ENCODE measurements at regions not wholly inside any gene's neighbourhood (a gene's known extent, or its start where the extent isn't known, plus 50 kb on each side); places are given as distances from the start of the nearest gene placed in this dataset.

DNA sequence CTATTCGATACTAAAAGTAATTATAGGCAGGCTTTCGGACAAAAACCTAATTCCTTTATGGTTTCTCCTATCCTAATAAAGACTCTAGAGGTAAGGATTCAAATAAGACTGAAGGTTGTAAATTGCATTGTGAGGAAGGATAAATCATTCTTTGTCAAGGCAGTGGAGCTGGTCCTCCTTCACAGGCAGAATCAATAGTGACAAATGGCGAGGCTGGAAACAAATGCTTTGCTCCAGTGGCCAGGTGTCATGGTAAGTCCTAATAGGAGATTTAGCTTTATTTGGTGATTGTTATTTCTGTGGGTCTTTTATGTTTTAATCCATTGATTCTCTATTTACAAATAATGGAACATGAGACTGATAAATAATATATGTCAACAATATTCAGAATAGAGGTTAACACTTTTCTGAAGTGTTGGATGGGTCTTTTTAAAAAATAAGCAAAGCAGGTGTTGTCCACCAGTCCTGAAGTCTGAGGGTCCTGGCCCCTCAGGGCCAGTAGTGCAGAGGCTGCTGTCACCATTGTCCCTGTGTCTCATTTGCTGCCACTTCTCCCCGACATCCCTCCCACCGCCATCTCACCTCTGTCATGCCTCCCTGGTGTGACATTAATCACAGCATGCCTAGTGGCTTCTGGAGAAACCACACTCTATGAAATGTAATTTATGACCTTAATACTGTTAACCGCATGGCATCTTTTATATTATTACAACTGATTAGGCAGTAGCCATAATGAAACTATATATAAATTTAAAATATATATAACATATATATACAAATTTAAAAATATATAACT, 120.9 kb upstream of the MAGI3 start:
- DNase-seq (ENCODE audit: low spot score) (no peak), ATAC-seq (no peak)
- no peak for TF ChIP-seq SMAD3 (CRISPR knock-in tag; IDR thresholded peaks at IDR 0.05; ENCODE audit: borderline replicate concordance)
- TF ChIP-seq MXD4 (CRISPR knock-in tag; IDR thresholded peaks at IDR 0.05; ENCODE audit: borderline replicate concordance): no peak
- no peak for TF ChIP-seq CREM (CRISPR knock-in tag; IDR thresholded peaks at IDR 0.05)
- CTCF ChIA-PET: interaction anchor here (1.6 kb wide), 1 partner anchor 13 kb away, joined by 5 read pairs; no protein-coding TSS in a partner anchor
- H3K4me3 Mint-ChIP-seq: no peak overlapping the region
- no peaks in the 10 kb centered on the region for H3K36me3 Mint-ChIP-seq
- H3K9me3 Mint-ChIP-seq: no peaks in the 10 kb centered on the region; the same call in 1 of the 2 replicates
- no peaks in the 10 kb centered on the region for H3K4me1 Mint-ChIP-seq
- no peak overlapping the region for H3K27ac Mint-ChIP-seq
- POLR2A ChIA-PET: no interaction called here
- H3K27me3 Mint-ChIP-seq (ENCODE audit: low read depth): no peaks in the 10 kb centered on the region

DNA sequence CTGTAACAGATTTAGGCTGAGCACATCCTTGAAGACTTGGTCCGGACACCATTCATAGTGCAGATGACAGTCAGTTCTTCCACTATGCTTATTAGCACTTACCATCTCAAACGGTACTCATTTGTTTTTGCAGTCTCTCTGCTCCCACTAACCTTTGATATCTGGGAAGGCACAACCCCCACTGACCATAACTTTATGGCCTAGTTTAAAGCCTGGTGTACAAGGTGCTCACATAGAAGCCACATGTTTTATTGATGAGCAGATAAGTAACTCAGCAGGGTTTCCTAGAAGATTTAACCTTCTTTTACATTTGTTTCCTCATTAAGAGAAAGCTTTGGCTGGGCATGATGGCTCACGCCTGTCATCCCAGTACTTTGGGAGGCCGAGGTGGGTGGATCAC, 119.3 kb upstream of the MAGI3 start:
- ATAC-seq: no peak
- CTCF ChIA-PET: interaction anchor here (1.6 kb wide), 1 partner anchor 15 kb away, joined by 5 read pairs; no protein-coding TSS in a partner anchor
- no peaks in the 10 kb centered on the region for H3K36me3 Mint-ChIP-seq

DNA sequence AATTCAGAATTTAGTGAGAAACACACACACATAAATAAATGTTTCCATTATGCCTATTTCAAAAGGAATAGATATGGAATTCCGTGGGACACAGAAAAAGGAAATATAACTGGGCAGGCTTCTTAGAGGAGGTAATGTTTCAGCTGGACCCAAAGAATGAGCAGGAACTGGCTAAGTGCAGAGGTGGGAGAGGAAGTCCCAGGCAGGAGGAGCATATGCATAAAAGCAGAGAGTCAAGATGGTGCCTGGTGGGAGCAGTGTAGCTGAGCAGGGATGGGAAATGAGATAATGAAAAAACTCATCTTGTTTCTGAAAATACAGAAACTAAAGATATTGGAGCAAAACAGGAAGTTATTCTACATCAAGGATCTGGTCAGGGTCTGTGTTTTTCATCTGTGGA, 115.2 kb upstream of the MAGI3 start:
- ATAC-seq (no peak), DNase-seq (ENCODE audit: low spot score) (no peak)
- Mint-ChIP-seq H3K27ac (no peak overlapping the region), H3K4me3 (no peak overlapping the region), H3K36me3 (no peaks in the 10 kb centered on the region), H3K4me1 (peaks cover 24% of the 10 kb centered on the region), H3K27me3 (ENCODE audit: low read depth) (peaks cover 29% of the 10 kb centered on the region), H3K9me3 (no peaks in the 10 kb centered on the region)
- CTCF ChIA-PET: no interaction called here
- POLR2A ChIA-PET: no interaction called here
- no peak for TF ChIP-seq SMAD4 (CRISPR knock-in tag; IDR thresholded peaks at IDR 0.05)
- TF ChIP-seq EMX1 (CRISPR knock-in tag; IDR thresholded peaks at IDR 0.05): no peak
- no peak for TF ChIP-seq ESRRA (CRISPR knock-in tag; IDR thresholded peaks at IDR 0.05; ENCODE audit: borderline replicate concordance)
- TF ChIP-seq, protein P1, sequence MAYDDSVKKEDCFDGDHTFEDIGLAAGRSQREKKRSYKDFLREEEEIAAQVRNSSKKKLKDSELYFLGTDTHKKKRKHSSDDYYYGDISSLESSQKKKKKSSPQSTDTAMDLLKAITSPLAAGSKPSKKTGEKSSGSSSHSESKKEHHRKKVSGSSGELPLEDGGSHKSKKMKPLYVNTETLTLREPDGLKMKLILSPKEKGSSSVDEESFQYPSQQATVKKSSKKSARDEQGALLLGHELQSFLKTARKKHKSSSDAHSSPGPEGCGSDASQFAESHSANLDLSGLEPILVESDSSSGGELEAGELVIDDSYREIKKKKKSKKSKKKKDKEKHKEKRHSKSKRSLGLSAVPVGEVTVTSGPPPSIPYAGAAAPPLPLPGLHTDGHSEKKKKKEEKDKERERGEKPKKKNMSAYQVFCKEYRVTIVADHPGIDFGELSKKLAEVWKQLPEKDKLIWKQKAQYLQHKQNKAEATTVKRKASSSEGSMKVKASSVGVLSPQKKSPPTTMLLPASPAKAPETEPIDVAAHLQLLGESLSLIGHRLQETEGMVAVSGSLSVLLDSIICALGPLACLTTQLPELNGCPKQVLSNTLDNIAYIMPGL (CRISPR knock-in tag; IDR thresholded peaks at IDR 0.05): no peak
- TF ChIP-seq ZNF263 (CRISPR knock-in tag; IDR thresholded peaks at IDR 0.05; ENCODE audit: low read depth): no peak

More for the DNA sequence above, 119.3 kb upstream of the MAGI3 start:
- Mint-ChIP-seq H3K27ac (no peak overlapping the region), H3K4me3 (no peak overlapping the region), H3K27me3 (ENCODE audit: low read depth) (peaks cover 5% of the 10 kb centered on the region; the same call in 1 of the 2 replicates), H3K9me3 (no peaks in the 10 kb centered on the region; the same call in 1 of the 2 replicates), H3K4me1 (peaks cover 11% of the 10 kb centered on the region)
- no peak for DNase-seq (ENCODE audit: low spot score)
- TF ChIP-seq JAZF1 (CRISPR knock-in tag; IDR thresholded peaks at IDR 0.05): no peak
- no peak for TF ChIP-seq FOXP1 (CRISPR knock-in tag; IDR thresholded peaks at IDR 0.05; ENCODE audit: borderline replicate concordance)
- no peak for TF ChIP-seq JUN (CRISPR knock-in tag; IDR thresholded peaks at IDR 0.05)
- no peak for TF ChIP-seq GABPB1 (CRISPR knock-in tag; IDR thresholded peaks at IDR 0.05)
- no peak for TF ChIP-seq FOXK1 (CRISPR knock-in tag; IDR thresholded peaks at IDR 0.05)
- TF ChIP-seq ZNF317 (CRISPR knock-in tag; IDR thresholded peaks at IDR 0.05; ENCODE audit: borderline replicate concordance, low read depth): no peak
- TF ChIP-seq, protein P2, sequence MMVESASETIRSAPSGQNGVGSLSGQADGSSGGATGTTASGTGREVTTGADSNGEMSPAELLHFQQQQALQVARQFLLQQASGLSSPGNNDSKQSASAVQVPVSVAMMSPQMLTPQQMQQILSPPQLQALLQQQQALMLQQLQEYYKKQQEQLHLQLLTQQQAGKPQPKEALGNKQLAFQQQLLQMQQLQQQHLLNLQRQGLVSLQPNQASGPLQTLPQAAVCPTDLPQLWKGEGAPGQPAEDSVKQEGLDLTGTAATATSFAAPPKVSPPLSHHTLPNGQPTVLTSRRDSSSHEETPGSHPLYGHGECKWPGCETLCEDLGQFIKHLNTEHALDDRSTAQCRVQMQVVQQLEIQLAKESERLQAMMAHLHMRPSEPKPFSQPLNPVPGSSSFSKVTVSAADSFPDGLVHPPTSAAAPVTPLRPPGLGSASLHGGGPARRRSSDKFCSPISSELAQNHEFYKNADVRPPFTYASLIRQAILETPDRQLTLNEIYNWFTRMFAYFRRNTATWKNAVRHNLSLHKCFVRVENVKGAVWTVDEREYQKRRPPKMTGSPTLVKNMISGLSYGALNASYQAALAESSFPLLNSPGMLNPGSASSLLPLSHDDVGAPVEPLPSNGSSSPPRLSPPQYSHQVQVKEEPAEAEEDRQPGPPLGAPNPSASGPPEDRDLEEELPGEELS (CRISPR knock-in tag; IDR thresholded peaks at IDR 0.05): no peak
- TF ChIP-seq, protein P3, sequence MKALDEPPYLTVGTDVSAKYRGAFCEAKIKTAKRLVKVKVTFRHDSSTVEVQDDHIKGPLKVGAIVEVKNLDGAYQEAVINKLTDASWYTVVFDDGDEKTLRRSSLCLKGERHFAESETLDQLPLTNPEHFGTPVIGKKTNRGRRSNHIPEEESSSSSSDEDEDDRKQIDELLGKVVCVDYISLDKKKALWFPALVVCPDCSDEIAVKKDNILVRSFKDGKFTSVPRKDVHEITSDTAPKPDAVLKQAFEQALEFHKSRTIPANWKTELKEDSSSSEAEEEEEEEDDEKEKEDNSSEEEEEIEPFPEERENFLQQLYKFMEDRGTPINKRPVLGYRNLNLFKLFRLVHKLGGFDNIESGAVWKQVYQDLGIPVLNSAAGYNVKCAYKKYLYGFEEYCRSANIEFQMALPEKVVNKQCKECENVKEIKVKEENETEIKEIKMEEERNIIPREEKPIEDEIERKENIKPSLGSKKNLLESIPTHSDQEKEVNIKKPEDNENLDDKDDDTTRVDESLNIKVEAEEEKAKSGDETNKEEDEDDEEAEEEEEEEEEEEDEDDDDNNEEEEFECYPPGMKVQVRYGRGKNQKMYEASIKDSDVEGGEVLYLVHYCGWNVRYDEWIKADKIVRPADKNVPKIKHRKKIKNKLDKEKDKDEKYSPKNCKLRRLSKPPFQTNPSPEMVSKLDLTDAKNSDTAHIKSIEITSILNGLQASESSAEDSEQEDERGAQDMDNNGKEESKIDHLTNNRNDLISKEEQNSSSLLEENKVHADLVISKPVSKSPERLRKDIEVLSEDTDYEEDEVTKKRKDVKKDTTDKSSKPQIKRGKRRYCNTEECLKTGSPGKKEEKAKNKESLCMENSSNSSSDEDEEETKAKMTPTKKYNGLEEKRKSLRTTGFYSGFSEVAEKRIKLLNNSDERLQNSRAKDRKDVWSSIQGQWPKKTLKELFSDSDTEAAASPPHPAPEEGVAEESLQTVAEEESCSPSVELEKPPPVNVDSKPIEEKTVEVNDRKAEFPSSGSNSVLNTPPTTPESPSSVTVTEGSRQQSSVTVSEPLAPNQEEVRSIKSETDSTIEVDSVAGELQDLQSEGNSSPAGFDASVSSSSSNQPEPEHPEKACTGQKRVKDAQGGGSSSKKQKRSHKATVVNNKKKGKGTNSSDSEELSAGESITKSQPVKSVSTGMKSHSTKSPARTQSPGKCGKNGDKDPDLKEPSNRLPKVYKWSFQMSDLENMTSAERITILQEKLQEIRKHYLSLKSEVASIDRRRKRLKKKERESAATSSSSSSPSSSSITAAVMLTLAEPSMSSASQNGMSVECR (CRISPR knock-in tag; IDR thresholded peaks at IDR 0.05; ENCODE audit: borderline replicate concordance): no peak
- TF ChIP-seq, protein P1 (CRISPR knock-in tag; IDR thresholded peaks at IDR 0.05): no peak
- TF ChIP-seq SOX15 (CRISPR knock-in tag; IDR thresholded peaks at IDR 0.05): no peak
- POLR2A ChIA-PET: no interaction called here

Data from WTC11 (cell line).